ENCODE measurements at regions not wholly inside any gene's neighbourhood (a gene's known extent, or its start where the extent isn't known, plus 50 kb on each side); places are given as distances from the start of the nearest gene placed in this dataset.
"Not testable (repeated sequence)": the region's sequence is repeated elsewhere in the genome, so short reads cannot be mapped to it uniquely, and the experiment has no call there.

DNA sequence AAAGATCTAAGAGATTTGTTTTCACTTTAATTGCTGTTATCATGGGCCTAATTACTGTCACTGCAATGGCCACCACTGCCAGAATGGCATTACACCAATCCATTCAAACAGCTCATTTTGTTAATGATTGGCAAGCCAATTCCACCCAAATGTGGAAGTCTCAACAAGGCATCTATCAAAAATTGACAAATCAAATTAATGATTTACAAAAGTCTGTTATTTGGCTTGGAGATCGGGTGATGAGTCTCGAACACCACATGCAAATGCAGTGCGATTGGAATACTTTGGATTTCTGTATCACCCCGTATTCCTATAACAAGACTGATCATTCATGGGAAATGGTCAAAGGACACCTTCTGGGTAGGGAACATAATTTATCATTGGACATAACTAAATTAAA is 568.7 kb upstream of the PTGER4 start:
- not testable (repeated sequence) for DNase-seq

DNA sequence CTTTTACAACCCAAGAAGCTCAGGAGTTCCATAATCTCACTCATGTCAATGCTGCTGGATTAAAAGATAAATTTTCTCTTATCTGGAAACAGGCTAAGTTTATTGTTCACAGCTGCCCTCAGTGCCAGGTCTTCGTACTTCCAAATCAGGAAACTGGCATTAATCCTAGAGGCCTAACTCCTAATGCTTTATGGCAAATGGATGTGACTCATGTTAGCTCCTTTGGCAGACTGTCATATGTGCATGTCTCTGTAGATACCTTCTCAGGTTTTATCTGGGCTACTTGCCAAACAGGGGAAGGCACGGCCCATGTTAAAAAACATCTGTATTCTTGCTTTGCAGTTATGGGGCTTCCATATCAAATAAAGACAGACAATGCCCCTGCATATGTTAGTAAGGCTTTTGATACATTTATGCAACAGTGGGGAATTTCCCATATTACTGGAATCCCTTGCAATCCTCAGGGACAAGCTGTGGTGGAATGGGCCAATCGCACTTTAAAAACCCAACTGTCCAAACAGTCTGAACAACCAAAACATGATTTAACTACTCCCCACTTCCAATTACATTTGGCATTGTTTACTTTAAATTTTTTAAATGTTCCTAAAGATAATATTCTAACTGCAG is 570.8 kb upstream of the PTGER4 start:
- not testable (repeated sequence) for DNase-seq

DNA sequence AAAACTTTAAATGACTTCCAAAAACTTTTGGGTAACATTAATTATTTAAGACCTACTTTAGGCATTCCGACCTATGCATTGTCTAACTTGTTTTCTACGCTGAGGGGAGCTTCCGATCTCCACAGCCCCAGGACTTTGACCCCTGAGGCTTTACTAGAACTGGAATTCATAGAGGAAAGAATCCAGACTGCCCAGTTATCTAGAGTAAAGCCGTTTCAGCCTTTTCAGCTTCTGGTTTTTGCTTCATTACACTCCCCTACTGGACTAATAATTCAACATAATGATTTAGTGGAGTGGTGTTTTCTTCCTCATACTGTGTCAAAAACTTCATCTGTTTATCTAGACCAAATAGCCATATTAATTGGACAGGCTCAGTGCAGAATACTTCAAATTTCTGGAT is 571.9 kb upstream of the PTGER4 start:
- DNase-seq = not testable (repeated sequence)

DNA sequence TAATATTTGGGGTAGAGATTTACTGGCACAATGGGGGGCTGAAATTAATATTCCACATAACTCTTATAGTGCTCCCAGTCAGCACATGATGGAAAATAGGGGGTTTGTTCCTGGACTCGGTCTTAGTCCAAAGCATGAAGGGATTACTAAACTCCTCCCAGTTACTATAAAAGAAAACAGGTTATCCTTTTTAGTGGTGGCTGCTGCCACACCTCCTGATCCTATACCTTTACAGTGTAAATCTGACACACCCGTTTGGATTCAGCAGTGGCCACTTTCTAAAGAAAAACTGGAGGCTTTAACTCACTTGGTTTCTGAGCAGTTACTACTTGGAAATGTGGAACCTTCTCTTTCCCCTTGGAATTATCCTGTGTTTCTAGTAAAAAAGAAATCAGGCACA is 572.9 kb upstream of the PTGER4 start:
- DNase-seq = no peak

DNA sequence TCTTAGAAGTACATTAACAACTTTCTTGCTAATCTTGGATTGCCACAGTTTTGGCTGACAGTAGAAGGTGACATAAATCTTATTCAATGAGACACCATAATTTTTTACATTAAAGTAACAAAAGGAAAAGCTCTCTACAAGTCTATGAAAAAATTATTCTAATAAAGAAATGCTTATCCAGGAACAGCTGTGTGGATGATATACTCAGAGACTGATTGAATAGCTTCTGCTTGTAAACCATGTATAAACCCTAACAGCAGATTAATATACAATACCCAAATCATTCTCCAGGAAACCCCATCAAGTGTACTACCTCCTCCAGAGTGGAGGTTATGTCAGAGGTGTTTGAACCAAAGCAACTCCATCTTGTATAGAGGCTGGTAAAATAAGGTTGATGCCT is 581.4 kb upstream of the PTGER4 start:
- DNase-seq = no peak

DNA sequence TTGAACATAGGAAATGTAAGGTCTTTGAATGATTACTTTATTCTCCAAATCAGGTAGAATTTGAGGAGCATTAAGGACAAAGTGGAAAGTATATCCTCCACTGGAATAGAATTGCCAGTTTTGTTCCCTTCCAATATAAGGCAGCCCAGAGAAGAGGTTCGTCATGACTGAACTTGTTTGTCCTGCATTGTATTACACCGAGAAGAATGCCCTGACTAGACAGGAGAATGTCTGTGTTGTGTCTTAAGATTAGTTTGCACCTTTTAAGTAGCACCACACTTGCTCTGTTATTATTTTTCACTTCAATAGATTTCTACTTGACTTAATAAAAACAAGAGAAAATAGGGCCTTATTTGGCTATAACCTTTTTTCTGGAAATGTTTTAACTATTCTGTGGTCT is 586.2 kb upstream of the PTGER4 start:
- DNase-seq = no peak

DNA sequence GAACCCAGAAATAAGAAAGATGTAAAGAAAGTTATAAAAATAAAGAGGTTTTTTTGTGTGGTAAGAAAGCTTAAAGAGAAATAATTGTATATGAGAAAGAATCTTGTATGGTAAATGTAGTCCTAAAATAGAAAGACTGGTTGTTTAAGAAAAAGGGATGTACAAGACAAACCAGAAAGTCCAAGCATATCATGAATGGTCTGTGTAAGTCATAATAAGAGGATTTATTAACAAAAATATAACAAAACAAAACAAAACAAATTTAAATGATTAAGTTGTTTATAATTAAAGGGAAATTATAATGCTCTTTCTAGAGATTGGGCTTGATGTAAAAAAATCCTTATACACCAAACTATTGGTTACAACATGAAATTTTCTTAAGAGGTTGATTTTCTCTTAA is 590.4 kb upstream of the PTGER4 start:
- no peak for DNase-seq

DNA sequence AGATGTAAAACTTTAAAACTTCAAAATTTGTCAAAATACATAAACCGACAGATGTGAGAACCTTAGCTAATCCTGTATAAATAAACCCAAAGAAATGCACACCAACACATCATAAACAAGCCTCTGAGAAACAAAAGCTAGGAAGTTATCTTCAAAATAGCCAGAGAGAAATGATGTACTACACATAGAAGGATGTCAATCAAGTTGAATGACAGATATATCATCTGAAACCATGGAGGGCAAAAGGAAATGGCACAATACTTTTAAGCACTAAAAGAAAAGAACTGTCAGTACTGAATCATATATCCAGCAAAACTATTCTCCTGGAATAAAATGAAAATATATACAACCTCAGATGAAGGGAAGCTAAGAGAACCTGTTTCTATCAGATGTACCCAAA is 595.1 kb upstream of the PTGER4 start:
- DNase-seq = no peak

DNA sequence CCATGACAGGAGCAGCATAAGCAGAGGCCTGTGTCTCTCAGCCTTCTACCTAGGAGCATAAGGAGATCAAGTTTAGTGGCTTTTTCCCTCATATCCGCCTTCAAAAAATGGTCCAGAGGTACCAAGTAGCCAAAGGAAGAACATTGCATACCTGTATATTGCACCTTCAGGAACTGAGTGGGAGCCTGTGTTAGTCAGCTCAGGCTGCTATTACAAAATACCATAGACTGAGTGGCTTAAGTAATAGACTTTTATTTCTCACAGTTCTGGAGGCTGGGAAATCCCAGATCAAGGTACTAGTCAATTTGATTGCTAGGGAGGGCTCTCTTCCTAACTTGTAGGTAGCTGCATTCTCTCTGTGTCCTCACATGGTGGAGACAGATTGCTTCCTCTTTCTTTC is 597.4 kb upstream of the PTGER4 start:
- DNase-seq = no peak

DNA sequence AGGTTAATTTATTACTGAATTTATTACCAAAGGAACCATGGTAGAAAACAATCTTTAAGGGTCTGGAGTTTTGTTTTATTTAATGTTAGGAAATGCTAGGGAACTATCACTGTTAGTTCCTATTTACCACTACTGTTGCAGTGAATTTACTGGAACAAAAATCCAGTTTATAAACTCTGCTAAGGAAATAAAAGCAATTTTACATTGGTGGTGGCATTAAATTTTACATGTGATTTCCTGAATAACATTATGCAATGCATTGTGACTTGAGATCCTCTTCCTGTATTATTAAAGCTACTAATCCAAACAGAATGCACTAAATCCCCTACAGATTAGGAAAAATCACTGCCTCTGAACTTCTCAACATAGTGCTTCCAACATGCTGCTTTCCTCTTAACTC is 599.5 kb upstream of the PTGER4 start:
- DNase-seq = no peak

DNA sequence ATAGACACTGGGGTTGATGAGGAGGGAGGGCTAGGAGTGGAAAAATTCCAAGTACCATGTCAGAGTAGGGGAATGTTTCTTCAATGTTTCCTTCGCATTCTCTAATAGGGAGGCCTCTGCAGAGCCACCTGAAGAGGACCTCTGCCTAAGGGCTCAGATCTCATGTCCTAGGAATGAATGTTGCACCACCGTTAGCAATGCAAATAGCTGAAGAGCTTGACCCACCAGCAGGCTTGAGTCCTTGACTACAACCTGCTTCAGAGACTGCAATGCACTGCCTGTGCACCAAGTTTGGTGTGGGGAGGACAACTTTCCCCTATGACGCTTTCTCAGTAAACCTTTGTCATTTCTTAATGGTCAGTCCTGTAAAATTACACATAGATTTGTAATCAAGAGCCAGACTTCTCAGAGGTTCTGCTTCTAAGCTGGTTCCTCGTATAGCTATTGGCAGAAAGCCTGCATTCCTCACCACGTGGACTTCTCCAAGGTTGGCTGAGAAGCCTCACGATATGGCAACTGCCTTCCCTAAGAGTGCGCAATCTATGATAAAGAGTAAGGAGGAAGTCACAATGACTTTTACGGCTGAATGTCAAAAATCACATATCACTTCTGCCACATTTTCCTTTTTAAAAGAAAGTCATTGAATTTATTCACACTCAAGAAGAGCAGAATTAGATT is 600.7 kb upstream of the PTGER4 start:
- no peak for DNase-seq

DNA sequence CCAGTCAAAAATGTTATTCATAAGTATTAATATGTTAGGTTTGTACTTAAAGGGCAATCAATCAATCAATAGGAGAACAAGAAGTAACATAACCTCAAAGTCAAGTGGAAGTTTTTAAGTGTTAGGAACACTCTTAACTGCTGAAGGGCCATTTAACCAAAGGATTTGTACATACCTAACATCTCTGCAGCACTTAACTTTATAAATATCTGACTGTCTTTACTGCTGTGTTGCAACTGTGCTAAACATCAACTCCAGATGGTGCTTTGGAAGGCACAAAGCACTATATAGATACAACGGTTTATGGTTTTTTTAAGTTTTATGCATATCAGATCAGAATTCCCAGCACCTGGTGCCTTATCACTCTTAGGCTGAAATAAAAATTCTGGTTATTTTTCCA is 604.9 kb upstream of the PTGER4 start:
- no peak for DNase-seq

DNA sequence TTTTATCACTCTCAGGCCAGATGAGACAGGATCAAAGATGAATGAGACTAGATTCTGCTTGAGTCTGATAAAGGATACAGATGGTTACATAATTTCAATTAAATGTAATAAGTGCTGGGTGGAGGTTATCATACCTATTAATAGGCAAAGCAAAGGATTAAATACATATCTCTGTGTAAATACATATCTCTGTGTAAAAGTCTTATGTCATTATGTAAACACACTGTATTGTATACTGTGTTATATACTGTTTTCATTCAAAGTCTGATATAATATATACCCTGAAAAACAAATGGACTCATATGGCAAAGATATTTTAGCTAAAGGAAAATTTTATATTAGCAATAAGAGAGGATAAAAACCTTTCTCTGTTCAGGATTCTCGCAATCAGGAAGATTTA is 605.8 kb upstream of the PTGER4 start:
- DNase-seq = no peak

DNA sequence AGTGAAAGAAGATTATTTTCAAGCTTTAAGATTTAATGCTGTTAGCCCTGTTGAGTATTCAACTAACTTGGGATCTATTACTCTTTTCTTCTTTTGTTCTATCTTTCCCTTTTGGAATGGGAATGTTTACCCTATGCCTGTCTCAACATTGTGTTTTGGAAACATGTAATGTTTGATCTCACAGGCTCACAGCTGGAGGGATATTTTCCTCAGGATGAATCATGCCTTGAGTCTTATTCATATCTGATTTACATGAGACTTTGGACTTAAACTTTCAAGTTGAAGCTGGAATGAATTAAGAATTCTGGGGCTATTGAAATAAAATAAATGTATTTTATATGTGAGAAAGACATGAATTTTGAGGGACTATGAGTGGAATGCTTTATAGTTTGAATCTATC is 607.8 kb upstream of the PTGER4 start:
- no peak for DNase-seq

DNA sequence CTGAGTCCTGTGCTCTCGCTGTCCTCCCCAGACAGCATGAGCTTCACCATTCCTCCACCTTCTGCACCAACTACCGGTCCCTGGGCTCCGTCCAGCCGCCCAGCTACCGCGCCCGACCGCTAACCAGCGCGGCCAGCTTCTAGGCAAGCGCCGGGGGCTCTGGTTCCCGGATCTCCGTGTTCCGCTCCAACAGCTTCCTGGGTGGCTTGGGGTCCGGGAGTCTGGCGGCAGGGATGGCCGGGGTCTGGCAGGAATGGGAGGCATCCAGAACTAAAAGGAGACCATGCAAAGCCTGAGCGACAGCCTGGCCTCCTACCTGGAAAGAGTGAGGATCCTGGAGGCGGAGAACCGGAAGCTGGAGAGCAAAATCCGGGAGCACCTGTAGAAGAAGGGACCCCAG is 613.1 kb upstream of the PTGER4 start:
- no peak for DNase-seq

DNA sequence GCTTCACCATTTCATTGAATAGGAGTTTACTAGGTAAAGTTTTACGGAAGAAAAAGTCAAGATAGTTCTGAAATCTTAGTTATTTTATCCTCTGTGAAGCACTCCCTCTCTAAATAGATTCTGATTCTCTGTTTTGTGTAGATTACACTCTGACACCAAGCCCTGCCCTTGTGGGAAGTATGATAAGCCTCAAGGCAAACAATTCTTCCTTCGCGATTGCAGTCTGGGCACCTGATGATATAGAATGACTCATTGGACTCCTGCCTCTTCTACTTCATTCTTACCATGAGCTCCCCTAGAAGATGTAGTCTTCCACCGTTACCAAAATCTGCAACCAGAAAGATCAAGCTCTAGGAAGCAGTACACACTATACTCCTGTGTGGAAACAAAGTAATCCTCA is 626.9 kb upstream of the PTGER4 start:
- DNase-seq = no peak

DNA sequence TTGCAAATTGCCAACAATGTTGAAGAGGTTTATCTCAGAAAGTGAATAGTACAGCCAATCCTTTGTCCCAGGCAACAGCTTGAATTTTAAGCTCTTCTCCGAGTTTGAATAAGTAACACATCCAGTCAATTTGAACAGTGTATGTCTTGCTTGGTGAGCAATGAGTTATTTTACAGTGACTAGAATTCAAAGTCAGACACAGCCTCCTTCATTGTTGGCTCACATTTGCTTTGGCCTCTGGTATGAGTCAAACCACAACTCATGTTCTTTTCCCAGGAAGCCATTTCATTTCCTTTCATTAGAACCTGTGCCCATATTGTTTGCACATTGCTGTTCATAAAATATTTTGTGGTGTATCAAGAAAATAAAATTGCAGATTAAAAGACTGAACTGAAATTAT is 622.0 kb upstream of the DAB2 start:
- DNase-seq = no peak

DNA sequence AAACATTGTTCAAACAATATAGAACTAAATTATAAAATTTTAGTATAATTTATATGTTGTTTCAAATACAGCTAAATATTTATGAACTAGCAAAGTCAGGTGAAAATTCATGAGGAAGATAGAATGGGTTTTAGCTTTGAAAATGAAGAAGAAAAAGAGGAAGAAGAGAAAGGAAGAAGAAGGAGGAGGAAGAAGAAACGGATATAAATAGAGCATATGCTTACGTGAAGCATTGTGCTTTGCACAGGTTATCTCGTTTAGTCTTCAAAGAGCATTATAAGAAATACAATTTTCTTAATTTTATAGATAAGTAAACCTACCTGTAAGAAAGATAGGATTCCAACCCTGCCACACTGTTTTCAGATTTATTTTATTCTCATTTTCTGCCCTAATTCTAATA is 620.6 kb upstream of the DAB2 start:
- no peak for DNase-seq

DNA sequence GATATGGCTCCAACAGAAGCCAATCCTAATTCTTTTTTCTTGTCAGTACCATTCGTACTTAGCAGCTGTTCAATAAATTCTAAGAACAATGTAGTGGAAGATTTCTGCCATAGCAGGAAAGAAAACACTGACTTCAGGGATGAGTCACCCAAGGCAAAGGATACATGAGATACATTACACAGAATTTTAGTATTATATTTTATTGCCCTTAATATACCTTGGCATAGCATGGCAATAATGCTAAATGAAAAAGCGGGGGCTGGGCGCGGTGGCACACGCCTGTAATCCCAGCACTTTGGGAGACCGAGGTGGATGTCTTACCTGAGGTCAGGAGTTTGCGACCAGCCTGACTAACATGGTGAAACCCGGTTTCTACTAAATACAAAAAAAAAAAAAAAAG is 619.1 kb upstream of the DAB2 start:
- no peak for DNase-seq

DNA sequence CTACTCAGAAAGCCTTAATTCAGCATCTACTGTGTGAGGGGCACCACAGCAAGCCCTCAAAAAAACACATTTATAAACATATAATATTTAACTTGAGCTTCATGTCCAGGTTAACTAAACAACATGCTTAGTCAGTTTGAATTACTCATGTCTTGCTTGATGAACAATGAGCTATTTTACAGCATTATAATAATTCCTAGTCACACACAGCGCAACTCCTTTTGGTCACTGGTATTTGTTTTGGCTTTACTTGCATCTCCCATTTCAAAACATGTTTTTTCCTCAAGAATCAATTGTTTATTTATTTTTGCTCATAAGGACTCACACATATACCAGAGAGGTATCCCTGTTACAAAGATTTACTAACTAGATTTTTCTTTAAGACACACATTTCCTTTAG is 616.7 kb upstream of the DAB2 start:
- DNase-seq = no peak

DNA sequence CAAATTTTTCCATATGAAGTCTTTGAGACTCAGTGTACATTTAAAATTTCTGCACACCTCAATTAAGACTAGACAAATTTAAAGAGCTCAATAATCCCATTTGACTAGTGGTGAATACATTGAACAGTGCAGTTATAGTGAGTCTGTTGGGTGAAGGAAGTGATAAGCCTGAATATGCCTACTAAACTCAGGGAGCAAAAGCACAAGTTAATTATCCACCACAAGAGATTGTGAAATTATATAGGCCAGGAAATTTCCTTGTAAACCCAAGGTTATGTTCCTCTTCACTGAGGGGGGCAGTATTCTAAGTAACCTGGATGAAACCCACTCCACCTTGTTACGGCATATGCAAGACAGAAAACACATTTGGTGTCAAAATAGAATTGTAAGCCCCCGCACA is 612.9 kb upstream of the DAB2 start:
- DNase-seq = no peak

DNA sequence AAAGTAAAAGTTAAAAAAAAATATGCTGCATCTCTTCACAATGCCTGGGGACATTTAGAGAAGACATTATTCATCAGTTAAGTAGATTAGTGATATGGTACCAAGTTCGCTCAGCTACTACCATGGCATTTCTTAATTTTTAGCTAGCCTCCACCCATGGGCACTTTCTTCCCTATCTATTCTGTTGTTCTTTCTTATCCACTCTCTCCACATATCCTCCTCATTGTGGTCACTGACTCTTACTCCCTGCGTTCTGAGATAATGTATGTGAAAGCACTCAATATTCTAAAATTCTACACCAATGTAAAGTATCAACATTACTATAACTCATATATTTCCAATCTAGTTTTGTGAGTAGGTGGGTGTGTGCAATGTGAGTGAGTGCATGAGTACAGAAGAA is 609.7 kb upstream of the DAB2 start:
- DNase-seq = no peak

DNA sequence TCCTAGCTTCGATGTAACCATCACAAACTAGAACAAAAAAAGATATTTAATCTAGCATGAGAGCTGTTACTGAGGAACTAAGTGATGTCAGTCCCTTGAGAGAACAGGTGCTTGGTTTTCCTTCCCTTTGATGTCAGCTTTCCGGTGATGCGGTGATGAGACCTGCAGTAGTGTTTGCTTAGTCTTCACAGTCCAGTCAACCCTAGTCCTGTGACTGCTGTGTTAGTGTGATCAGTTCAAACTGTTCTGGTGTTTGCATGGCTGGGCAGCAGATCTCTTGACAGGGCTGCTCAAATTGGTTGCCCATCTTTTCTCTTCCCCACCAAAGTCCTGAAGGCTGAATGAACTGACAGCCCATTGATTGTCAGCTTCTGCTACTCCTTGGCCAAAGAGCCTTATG is 608.6 kb upstream of the DAB2 start:
- DNase-seq = no peak

DNA sequence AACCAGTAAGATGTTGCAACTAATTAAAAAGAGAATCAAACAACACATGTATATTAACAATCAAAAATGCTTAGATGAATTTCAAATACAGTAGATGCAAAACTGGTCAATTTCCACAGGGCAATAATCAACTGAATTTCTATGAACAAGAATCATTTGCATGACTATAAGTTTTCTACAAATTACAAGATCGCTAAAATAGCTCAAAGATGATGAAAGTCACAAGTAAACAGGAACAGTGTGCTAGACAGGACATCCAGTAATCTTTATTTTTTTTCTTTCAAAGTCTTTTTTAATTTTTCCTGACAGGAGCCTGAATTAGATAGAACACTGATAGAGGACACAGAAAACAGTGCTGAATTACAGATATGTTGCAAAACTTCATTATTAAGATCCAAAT is 608.2 kb upstream of the DAB2 start:
- DNase-seq = no peak

DNA sequence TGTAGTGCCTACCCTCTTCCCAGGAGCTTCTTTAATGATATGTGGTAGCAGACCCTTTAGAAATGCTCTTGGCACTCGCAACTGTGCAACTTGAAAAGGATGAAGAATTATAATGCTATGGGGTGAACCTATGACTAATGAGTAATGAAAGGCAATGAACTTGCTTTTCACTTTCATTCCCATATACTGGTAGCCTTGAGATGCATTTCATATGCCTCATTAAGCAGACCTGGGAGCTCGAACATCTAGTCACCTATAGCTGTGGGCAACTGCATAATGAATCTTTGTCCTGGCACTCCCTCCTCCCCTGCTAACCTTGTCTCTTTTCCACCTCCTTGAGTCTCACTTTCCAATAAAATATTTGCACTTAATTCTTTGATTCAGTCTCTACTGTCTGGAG is 605.9 kb upstream of the DAB2 start:
- DNase-seq = no peak
